OCI-LY3 (cell line): ENCODE measurements at regions not wholly inside any gene's neighbourhood (a gene's known extent, or its start where the extent isn't known, plus 50 kb on each side); places are given as distances from the start of the nearest gene placed in this dataset.

ENCODE experiments used
- H2AFZ ChIP-seq: fragments of 200-600, 300-600 bp; shearing (Covaris generic); 2 replicates; pipeline ENCODE4 v1.6.0; 2014; ENCODE audit warnings: antibody characterized with exemption, low read depth, low read length
- H3K27ac ChIP-seq: fragments of 200-600, 300-600 bp; sonication (generic); 2 replicates; pipeline ENCODE4 v1.5.1; 2014; ENCODE audit warnings: mild to moderate bottlenecking, low read length, moderate library complexity, mixed read lengths
- H3K27me3 ChIP-seq: fragments of 200-600, 300-600 bp; sonication (generic); 2 replicates; pipeline ENCODE4 v1.6.1; 2014; ENCODE audit warnings: low read depth, low read length, mixed read lengths
- H3K36me3 ChIP-seq: fragments of 200-600, 300-600 bp; sonication (generic); replicated peaks from 2 replicates; pipeline ENCODE3; 2014; ENCODE audit warnings: low read depth, low read length, mixed read lengths
- H3K4me1 ChIP-seq: fragments of 300-600, 200-600 bp; sonication (generic); 2 replicates; pipeline ENCODE4 v1.6.1; 2014; ENCODE audit warnings: low read length, mixed read lengths
- H3K4me2 ChIP-seq: fragments of 200-600, 300-600 bp; sonication (generic); 2 replicates; pipeline ENCODE4 v1.6.1; 2014; ENCODE audit warnings: low read length, mixed read lengths
- H3K4me3 ChIP-seq: fragments of 300-600, 200-600 bp; sonication (generic); 2 replicates; pipeline ENCODE4 v1.5.1; 2014; ENCODE audit warnings: antibody characterized with exemption, mild to moderate bottlenecking, low read length, moderate library complexity
- H3K79me2 ChIP-seq: fragments of 300-600, 200-600 bp; shearing (Covaris generic); 2 replicates; pipeline ENCODE4 v1.6.1; 2014; ENCODE audit warnings: mild to moderate bottlenecking, low read length, mixed read lengths
- H3K9ac ChIP-seq: fragments of 300-600, 200-600 bp; shearing (Covaris generic); 2 replicates; pipeline ENCODE4 v1.6.0; 2014; ENCODE audit warnings: mild to moderate bottlenecking, low read length, moderate library complexity
- H3K9me3 ChIP-seq: fragments of 200-600, 300-600 bp; shearing (Covaris generic); 2 replicates; pipeline ENCODE4 v1.6.1; 2014; ENCODE audit warnings: low read length, mixed read lengths; ENCODE audit not compliant: insufficient read depth
- H4K20me1 ChIP-seq: fragments of 200-600, 300-600 bp; sonication (generic); 2 replicates; pipeline ENCODE4 v1.6.1; 2016; ENCODE audit warnings: low read length, mixed read lengths; ENCODE audit not compliant: insufficient read depth
- EZH2phosphoT487 ChIP-seq: fragments of 200-600 bp; shearing (Covaris generic); IDR thresholded peaks from 2 replicates; pipeline ENCODE4 v1.6.1; 2018; ENCODE audit warnings: antibody characterized with exemption, mixed run types, low read depth
- TF ChIP-seq, protein P1 (sequence below): fragments of 200-600, 300-600 bp; sonication (generic); IDR thresholded peaks from 2 replicates; pipeline ENCODE4 v1.5.1; 2014; ENCODE audit warnings: antibody characterized with exemption, low read length, low read depth

GRCh38 chr6:170035901-170036304 is 255.0 kb downstream of the DLL1 start:
- Histone ChIP-seq H3K4me1 (no peaks in the 10 kb centered on the region), H3K27me3 (no peaks in the 10 kb centered on the region), H2AFZ (no peak overlapping the region), H3K79me2 (no peaks in the 10 kb centered on the region), H3K27ac (no peak overlapping the region), H3K4me2 (no peak overlapping the region), H3K9ac (no peak overlapping the region), H4K20me1 (no peaks in the 10 kb centered on the region), H3K4me3 (no peak overlapping the region), H3K9me3 (no peaks in the 10 kb centered on the region), H3K36me3 (no peaks in the 10 kb centered on the region)
- TF ChIP-seq, protein P1, sequence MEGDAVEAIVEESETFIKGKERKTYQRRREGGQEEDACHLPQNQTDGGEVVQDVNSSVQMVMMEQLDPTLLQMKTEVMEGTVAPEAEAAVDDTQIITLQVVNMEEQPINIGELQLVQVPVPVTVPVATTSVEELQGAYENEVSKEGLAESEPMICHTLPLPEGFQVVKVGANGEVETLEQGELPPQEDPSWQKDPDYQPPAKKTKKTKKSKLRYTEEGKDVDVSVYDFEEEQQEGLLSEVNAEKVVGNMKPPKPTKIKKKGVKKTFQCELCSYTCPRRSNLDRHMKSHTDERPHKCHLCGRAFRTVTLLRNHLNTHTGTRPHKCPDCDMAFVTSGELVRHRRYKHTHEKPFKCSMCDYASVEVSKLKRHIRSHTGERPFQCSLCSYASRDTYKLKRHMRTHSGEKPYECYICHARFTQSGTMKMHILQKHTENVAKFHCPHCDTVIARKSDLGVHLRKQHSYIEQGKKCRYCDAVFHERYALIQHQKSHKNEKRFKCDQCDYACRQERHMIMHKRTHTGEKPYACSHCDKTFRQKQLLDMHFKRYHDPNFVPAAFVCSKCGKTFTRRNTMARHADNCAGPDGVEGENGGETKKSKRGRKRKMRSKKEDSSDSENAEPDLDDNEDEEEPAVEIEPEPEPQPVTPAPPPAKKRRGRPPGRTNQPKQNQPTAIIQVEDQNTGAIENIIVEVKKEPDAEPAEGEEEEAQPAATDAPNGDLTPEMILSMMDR = no peak
- TF ChIP-seq EZH2phosphoT487 = no peak

DNA sequence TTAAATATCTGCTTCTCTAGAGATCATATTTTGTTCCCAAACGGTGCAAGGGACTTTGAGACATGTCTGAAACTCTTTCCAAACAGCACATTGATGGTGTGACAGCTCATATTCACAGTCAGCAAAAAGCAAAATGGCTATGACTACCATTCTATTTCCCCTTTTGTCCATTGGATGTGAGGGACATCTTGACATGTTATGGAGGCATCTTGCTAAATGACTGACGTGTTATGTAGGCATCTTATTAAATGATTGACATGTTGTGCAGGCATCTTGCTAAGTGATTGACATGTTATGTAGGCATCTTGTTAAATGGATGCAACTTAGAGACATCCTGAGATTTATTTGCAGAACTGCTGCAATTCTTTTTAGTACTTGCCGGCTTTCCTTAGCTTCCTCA is 255.8 kb downstream of the DLL1 start:
- Histone ChIP-seq H3K27ac (no peak overlapping the region), H3K4me2 (no peak overlapping the region), H3K4me1 (no peaks in the 10 kb centered on the region), H3K9ac (no peak overlapping the region), H2AFZ (no peak overlapping the region), H3K79me2 (no peaks in the 10 kb centered on the region), H3K27me3 (no peaks in the 10 kb centered on the region), H3K9me3 (no peaks in the 10 kb centered on the region), H4K20me1 (no peaks in the 10 kb centered on the region), H3K36me3 (no peaks in the 10 kb centered on the region), H3K4me3 (no peak overlapping the region)
- TF ChIP-seq, protein P1 = no peak
- no peak for TF ChIP-seq EZH2phosphoT487

GRCh38 chr6:170034294-170034693 is 256.6 kb downstream of the DLL1 start:
- Histone ChIP-seq H3K36me3 (no peaks in the 10 kb centered on the region), H3K9me3 (no peaks in the 10 kb centered on the region), H2AFZ (no peak overlapping the region), H3K9ac (no peak overlapping the region), H4K20me1 (no peaks in the 10 kb centered on the region), H3K4me2 (no peak overlapping the region), H3K27ac (no peak overlapping the region), H3K4me3 (no peak overlapping the region), H3K79me2 (no peaks in the 10 kb centered on the region), H3K4me1 (no peaks in the 10 kb centered on the region), H3K27me3 (no peaks in the 10 kb centered on the region)
- TF ChIP-seq, protein P1 = no peak
- TF ChIP-seq EZH2phosphoT487 = no peak

DNA sequence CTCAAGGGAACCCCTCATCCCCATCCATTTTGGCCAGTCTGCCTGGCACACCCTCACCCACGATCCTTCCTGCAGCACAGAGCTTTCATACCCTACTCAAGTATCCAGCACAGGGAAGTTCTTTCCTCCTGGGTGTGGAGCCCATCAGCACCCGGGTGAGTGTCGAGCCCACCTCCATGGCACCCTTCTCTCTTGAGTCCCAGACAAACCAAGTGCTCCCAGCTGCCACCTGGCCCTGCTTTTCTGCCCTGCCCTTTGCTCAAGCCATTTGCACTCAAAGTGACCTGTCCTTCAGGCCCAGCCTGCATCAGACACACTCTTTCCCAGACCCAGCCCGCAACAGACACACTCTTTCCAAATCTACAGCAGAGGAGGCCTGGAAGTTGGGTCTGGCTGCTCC is 257.2 kb downstream of the DLL1 start:
- Histone ChIP-seq H3K27me3 (no peaks in the 10 kb centered on the region), H3K4me3 (no peak overlapping the region), H3K9me3 (no peaks in the 10 kb centered on the region), H2AFZ (no peak overlapping the region), H3K27ac (no peak overlapping the region), H3K4me1 (no peaks in the 10 kb centered on the region), H3K9ac (no peak overlapping the region), H3K36me3 (no peaks in the 10 kb centered on the region), H4K20me1 (no peaks in the 10 kb centered on the region), H3K79me2 (no peaks in the 10 kb centered on the region), H3K4me2 (no peak overlapping the region)
- TF ChIP-seq EZH2phosphoT487 = no peak
- TF ChIP-seq, protein P1 = no peak
